NCI-H446 (cell line): ENCODE measurements at regions not wholly inside any gene's neighbourhood (a gene's known extent, or its start where the extent isn't known, plus 50 kb on each side); places are given as distances from the start of the nearest gene placed in this dataset.

Experiments
- DNase-seq, 2 experiments: peaks; one replicate each; lab custom pipeline; 2025; lab: John Stamatoyannopoulos, UW

GRCh38 chr17:71974051-71974450 is 146.8 kb upstream of the SOX9 start:
- DNase-seq: no peak

- peak; percentile 72 to 77 for DNase-seq
Observed at GRCh38 chr17:71975331-71975801, 145.5 kb upstream of the SOX9 start.

- peak; percentile 74 to 87 for DNase-seq
Observed at GRCh38 chr17:71976011-71976649, 144.7 kb upstream of the SOX9 start.

DNA sequence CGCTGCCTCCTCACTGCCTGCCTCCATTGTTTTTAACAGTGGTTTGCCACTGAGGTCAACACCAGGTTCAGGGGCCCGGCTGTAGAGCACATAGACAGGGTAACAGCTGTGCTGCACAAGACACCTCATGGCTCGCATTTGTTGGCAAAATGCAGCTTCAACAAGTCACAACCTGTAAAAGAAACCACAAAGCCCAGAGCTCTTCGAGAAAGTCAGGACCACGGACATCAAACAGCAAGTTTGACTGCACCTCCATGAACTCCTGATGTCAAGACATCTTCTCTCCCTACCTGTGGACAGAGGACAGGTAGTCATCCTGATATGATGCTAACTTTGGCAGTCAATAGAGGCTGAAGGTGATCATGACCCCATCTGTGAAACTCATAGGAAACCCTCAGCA is 142.4 kb upstream of the SOX9 start:
- DNase-seq: no peak

DNA sequence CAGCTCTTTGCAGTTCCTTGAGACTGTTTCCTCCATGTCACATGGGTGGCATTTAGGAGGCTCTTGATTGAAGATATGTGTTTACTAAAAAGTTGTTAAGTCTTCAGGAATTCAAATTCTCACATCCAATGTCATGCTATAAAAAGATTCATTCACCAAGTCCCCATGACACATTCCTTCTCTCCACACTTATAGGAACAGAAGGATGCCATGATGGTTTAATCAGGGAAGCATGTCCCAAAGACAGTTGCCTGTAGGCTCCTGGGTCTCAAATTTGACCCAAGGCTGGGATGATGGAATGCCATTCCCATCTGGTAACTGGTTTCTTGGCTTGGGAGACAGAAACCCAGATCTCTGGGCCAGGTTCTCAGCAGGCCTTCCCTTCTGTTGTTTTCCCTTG is 140.6 kb upstream of the SOX9 start:
- DNase-seq: peak in 1 of 2 experiments; percentile 33

DNA sequence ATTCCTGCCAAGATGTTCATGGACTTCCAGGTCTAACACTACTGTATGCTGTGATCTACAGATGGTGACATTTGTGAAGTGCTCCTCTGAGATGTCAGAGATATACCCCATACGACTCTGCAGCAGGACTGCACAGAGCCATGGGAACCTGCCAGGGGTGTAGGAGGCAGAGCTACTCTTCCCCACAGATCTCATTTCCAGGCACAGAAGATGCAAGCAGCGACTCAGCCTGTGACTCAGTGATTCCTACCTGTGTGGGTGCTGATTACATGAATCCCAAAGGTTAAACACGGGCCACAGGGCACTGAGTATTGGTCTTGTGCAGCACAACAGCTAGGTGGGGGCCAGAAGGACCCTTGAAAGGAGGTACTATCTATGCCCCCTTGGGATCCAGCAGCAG is 137.0 kb upstream of the SOX9 start:
- DNase-seq: no peak

- DNase-seq: no peak
Observed at GRCh38 chr17:71985111-71986039, 135.4 kb upstream of the SOX9 start.

DNA sequence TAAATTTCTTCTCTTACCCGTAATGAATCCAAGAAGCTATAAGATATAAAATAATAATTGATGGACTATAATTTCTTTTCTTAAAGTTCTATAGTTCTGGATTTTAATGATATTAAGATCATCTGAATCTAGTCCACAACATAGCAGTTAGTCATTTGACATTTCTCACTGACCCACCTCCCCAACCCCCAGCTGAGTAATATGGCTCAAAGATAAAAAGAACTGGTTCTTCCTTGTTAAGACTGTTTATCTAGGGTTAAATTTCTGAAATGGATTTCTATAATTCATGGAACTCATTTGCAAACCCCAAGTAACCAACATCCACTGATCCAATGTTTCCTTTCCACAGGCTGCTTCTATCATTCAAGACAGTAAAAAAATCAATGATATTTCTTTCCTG is 133.9 kb upstream of the SOX9 start:
- no peak for DNase-seq

DNA sequence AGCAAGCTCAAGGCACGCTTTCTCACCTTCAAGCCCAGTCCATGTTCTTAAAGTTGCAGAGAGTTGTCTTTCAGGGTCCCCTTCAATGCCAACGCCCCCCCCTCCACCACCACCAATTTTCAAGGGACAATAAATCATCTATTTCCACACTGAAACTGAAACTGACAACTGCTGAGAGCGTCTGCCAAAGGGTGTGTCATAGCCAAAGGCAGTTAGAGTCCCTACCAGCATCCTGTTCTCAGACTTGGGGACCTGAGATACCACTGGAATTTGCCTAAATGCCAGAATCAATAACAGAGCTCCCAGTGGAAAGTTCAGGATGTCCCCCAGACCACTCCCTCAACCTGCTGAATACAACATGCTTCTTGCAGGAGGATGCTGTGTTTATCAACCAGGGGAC is 133.2 kb upstream of the SOX9 start:
- DNase-seq: peak in 1 of 2 experiments; percentile 65

DNA sequence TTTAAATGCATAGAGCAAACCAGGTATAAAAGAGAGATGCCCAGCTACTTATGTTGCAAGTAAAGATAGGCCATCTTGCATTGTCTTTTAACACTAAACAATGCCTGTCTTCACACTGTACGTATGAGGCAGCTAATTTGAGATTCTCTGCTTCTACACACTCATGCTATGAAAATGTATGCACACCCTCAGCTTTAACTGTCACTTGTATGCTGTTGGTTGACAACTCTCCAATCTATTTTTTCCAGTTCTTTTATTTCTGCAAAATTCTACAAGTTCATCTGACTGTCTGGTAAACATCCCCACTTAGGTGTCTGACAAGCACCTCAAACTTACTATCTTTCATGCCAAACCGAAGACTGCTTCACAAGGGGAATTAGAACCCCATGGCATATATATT is 131.7 kb upstream of the SOX9 start:
- no peak for DNase-seq

DNA sequence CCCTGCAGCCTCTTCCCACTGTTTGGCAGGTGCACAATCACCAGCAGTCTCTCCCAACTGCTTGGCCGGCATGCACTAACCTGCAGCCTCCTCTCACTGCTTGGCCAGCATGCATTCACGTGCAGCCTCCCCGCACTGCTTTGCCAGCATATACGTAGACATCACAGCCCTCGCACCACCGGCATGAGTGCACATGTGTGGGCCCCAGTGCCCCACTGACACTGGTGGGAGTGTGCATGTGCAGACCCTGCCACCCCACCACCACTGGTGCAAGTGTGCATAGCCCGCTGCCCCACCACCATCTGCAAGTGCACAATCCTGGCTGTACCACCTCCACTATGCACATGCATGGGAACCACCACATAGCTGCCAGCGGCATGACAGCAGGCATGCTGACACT is 127.5 kb upstream of the SOX9 start:
- no peak for DNase-seq

DNA sequence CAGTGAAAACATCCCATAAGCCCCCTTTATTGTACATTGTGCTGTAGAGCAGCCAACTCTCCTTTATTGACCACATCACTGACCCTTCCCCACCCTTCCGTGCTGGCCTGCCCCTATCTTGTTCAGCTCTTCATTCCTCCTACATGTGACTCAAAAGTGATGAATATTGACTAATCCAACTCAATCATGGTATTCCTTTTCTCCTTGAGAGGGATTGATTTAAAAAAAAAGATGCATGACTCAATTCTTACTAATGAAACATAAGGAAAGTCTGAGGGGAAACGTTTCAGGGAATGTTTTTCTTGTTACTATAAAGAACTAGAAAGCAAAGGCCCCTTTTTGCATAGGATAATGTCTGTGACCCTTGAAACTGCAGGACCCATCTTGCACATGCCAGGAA is 125.2 kb upstream of the SOX9 start:
- DNase-seq: no peak

GRCh38 chr17:72004011-72004427 is 116.8 kb upstream of the SOX9 start:
- DNase-seq: no peak

GRCh38 chr17:72004611-72005331 is 116.0 kb upstream of the SOX9 start:
- DNase-seq: no peak

GRCh38 chr17:72005332-72006163 is 115.3 kb upstream of the SOX9 start:
- no peak for DNase-seq

- no peak for DNase-seq
Observed at GRCh38 chr17:72008236-72008876, 112.5 kb upstream of the SOX9 start.

- DNase-seq: no peak
Observed at GRCh38 chr17:72011561-72011960, 109.3 kb upstream of the SOX9 start.

GRCh38 chr17:72021417-72022041 is 99.3 kb upstream of the SOX9 start:
- no peak for DNase-seq

GRCh38 chr17:72022328-72023275 is 98.2 kb upstream of the SOX9 start:
- no peak for DNase-seq

- DNase-seq: no peak
Observed at GRCh38 chr17:72024457-72024856, 96.4 kb upstream of the SOX9 start.
